Colonic mucosa (tissue), 4 donors: ENCODE measurements at regions not wholly inside any gene's neighbourhood (a gene's known extent, or its start where the extent isn't known, plus 50 kb on each side); places are given as distances from the start of the nearest gene placed in this dataset.
"Not testable (repeated sequence)": the region's sequence is repeated elsewhere in the genome, so short reads cannot be mapped to it uniquely, and the experiment has no call there.

Experiments
- DNase-seq: peaks from one replicate; pipeline ENCODE4 v3.0.0-alpha.2; 2020
- H3K27ac ChIP-seq: fragments of 200-600 bp; one replicate; pipeline ENCODE4 v1.8.0; 2021
- H3K27me3 ChIP-seq: fragments of 200-600 bp; one replicate; pipeline ENCODE4 v1.8.0; 2021
- H3K36me3 ChIP-seq: fragments of 200-600 bp; one replicate; pipeline ENCODE4 v1.8.0; 2021
- H3K4me1 ChIP-seq: fragments of 200-600 bp; one replicate; pipeline ENCODE4 v1.8.0; 2021; ENCODE audit warnings: mild to moderate bottlenecking
- H3K4me3 ChIP-seq: fragments of 200-600 bp; one replicate; pipeline ENCODE4 v1.8.0; 2021
- H3K9ac ChIP-seq, 2 donors: one replicate each; pipeline ENCODE4 v1.7.0; 2013; ENCODE audit warnings: control low read depth in 2 of 2, low read depth in 2 of 2, low read length in 2 of 2
- H3K9me3 ChIP-seq: fragments of 200-600 bp; one replicate; pipeline ENCODE4 v1.8.0; 2021
- intact Hi-C: fragments of 100-400 bp; cut with DNase I; formaldehyde crosslinking; loops from one replicate; pipeline ENCODE4 v1.14.1; 2022
- TF ChIP-seq, protein P1 (sequence below): fragments of 200-600 bp; IDR thresholded peaks from one replicate; pipeline ENCODE4 v1.8.0; 2022; ENCODE audit warnings: antibody characterized with exemption, mild to moderate bottlenecking
- donor health status: healthy.
- donor health status: DM: no; HTN: no; CAD: no.
- donor health status: DM: no; HTN: no; CAD: no.

GRCh38 chr4:57974821-57975220, 864.6 kb upstream of the IGFBP7 start:
- TF ChIP-seq, protein P1, sequence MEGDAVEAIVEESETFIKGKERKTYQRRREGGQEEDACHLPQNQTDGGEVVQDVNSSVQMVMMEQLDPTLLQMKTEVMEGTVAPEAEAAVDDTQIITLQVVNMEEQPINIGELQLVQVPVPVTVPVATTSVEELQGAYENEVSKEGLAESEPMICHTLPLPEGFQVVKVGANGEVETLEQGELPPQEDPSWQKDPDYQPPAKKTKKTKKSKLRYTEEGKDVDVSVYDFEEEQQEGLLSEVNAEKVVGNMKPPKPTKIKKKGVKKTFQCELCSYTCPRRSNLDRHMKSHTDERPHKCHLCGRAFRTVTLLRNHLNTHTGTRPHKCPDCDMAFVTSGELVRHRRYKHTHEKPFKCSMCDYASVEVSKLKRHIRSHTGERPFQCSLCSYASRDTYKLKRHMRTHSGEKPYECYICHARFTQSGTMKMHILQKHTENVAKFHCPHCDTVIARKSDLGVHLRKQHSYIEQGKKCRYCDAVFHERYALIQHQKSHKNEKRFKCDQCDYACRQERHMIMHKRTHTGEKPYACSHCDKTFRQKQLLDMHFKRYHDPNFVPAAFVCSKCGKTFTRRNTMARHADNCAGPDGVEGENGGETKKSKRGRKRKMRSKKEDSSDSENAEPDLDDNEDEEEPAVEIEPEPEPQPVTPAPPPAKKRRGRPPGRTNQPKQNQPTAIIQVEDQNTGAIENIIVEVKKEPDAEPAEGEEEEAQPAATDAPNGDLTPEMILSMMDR: no peak
- DNase-seq: no peak
- Histone ChIP-seq H3K9me3 (no peaks in the 10 kb centered on the region), H3K27me3 (no peaks in the 10 kb centered on the region), H3K27ac (no peak overlapping the region), H3K4me3 (no peak overlapping the region), H3K9ac (no peak overlapping the region), H3K36me3 (no peaks in the 10 kb centered on the region), H3K4me1 (no peaks in the 10 kb centered on the region)
- intact Hi-C loops: no loop called here

GRCh38 chr4:57973819-57974218, 863.6 kb upstream of the IGFBP7 start:
- TF ChIP-seq, protein P1: no peak
- no peaks in the 10 kb centered on the region for H3K9me3 ChIP-seq
- intact Hi-C loops: no loop called here
- no peaks in the 10 kb centered on the region for H3K36me3 ChIP-seq
- no peaks in the 10 kb centered on the region for H3K4me1 ChIP-seq
- DNase-seq: no peak
- H3K9ac ChIP-seq: no peak overlapping the region
- H3K27ac ChIP-seq: no peak overlapping the region
- H3K4me3 ChIP-seq: no peak overlapping the region
- H3K27me3 ChIP-seq: no peaks in the 10 kb centered on the region

DNA sequence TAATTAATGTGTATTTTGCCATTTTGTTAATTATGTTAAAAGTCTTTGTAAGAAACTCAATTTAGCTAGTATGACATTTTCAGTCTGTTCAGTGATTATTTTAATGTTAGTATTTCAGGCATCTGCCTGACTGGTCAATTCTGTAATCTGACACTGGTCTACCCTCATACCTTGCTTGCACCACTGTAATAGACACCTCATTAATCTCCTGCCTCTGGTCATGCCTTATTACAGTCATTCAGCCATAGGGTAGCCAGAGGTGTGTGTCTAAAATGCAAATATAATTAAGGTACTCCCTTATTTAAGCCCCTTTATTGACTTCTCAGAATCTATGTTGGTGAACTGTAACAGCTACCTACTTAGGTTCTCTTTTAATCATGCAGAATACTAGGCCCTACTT, 861.1 kb upstream of the IGFBP7 start:
- H3K9ac ChIP-seq: no peak overlapping the region
- no peaks in the 10 kb centered on the region for H3K27me3 ChIP-seq
- intact Hi-C loops: no loop called here
- TF ChIP-seq, protein P1: no peak
- no peaks in the 10 kb centered on the region for H3K4me1 ChIP-seq
- no peaks in the 10 kb centered on the region for H3K9me3 ChIP-seq
- H3K36me3 ChIP-seq: no peaks in the 10 kb centered on the region
- H3K4me3 ChIP-seq: no peak overlapping the region
- DNase-seq: no peak
- no peak overlapping the region for H3K27ac ChIP-seq

- Histone ChIP-seq H3K9ac (no peak overlapping the region), H3K9me3 (no peaks in the 10 kb centered on the region), H3K4me3 (no peak overlapping the region), H3K27me3 (no peaks in the 10 kb centered on the region), H3K36me3 (no peaks in the 10 kb centered on the region), H3K4me1 (no peaks in the 10 kb centered on the region), H3K27ac (no peak overlapping the region)
- intact Hi-C loops: no loop called here
- TF ChIP-seq, protein P1: no peak
- DNase-seq: no peak
These were observed 857.0 kb upstream of the IGFBP7 start for GRCh38 chr4:57966987-57967760.

DNA sequence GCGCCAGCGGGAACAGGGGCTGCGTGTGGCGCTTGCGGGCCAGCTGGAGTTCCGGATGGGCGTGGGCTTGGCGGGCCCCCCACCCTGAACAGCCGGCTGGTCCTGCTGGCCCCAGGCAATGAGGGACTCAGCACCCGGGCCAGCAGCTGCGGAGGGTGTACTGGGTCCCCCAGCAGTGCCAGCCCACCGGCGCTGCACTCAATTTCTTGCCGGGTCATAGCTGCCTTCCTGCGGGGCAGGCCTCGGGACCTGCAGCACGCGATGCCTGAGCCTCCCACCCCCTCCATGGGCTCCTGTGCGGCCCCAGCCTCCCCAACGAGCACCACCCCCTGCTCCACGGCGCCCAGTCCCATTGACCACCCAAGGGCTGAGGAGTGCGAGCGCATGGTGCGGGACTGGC, 855.2 kb upstream of the IGFBP7 start:
- H3K9ac ChIP-seq, H3K27me3 ChIP-seq, H3K4me1 ChIP-seq, H3K9me3 ChIP-seq, H3K36me3 ChIP-seq, intact Hi-C loops, H3K27ac ChIP-seq, H3K4me3 ChIP-seq, DNase-seq: not testable (repeated sequence)

- H3K9ac ChIP-seq: no peak overlapping the region
- intact Hi-C loops: no loop called here
- no peak overlapping the region for H3K4me3 ChIP-seq
- no peak overlapping the region for H3K27ac ChIP-seq
- H3K9me3 ChIP-seq: no peaks in the 10 kb centered on the region
- TF ChIP-seq, protein P1: no peak
- H3K36me3 ChIP-seq: no peaks in the 10 kb centered on the region
- DNase-seq: no peak
- H3K27me3 ChIP-seq: no peaks in the 10 kb centered on the region
- H3K4me1 ChIP-seq: no peaks in the 10 kb centered on the region
These were observed 835.1 kb upstream of the IGFBP7 start for GRCh38 chr4:57945298-57945697.
